EL (cell line): ENCODE measurements at regions not wholly inside any gene's neighbourhood (a gene's known extent, or its start where the extent isn't known, plus 50 kb on each side); places are given as distances from the start of the nearest gene placed in this dataset.
A peak's percentile ranks its signal among the peaks of the same experiment; 100 is the strongest.

Experiments used
- DNase-seq: peaks from one replicate; pipeline ENCODE4 v3.0.0-alpha.2; 2016

DNA sequence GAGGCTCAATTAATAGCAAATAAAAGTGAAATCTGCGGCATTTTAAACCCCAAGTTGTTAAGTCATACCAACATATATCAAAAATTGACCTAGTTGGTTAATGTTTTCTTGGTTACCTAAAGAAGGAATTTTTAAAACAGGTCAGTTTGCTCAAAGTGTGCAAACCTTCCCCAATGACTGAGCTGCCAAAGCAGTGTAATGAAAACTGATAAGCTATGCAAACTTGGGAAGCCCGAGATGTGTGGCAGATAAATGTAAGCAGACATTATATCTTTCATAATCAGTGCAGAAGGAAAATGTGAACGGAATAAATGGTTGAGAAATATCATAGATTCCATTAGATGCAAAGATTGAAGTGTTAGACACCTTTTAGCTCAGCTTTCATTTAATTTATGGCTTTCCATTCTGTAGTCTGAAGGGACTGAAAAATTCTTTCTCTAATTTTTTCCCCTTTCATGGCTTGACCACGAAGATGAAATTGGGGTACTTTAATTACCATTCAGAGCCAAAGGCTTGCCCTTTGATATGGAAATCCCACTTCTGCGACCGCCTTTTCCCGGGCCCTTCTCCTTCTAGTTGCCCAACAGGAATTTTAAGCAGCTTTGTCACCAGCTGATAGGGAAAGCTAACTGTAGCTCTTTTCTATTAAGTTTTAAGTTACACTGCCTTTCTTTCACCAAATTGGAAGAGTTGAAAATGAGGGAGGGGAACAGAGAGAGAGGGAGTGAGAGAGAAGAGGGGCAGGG, 306.6 kb upstream of the SOX5 start:
- DNase-seq = no peak

- DNase-seq = no peak
These were observed 303.1 kb upstream of the SOX5 start for GRCh38 chr12:24252602-24253001.

GRCh38 chr12:24246934-24247333, 297.5 kb upstream of the SOX5 start:
- no peak for DNase-seq

- DNase-seq = no peak
These were observed 296.9 kb upstream of the SOX5 start for GRCh38 chr12:24246376-24246775.

DNA sequence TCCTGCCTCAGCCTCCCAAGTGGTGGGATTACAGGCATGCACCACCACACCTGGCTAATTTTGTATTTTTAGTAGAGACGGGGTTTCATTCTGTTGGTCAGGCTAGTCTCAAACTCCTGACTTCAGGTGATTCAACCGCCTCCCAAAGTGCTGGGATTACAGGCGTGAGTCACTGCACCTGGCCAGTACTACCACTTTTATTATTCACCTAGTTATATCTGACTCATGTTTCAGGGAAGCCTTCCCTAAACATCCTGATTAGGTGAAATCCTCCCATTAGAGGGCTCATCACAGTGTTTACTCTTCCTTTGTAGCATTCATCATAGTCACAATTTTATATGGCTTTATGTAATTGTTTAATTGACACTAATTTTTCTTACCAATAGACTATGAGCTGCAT, 295.3 kb upstream of the SOX5 start:
- DNase-seq = no peak

DNA sequence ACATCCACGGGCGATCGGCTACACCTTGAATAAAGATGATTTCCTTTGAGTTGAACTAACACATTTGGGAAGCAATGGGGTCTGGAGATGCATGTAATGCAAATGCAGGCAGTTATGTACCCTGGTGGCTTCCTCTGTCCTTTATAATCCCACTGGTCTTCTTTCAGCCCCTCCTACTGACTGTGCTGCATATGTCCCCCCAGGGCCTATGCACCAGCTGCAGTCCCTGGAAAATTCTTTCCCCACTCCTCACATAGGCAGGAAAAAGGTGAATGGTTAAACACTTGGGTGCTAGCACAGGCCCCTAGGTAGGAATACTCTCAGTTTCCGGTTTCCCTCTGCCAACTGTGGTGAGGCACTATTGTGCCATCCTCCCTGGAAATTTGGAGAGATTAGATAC, 294.8 kb upstream of the SOX5 start:
- no peak for DNase-seq

DNA sequence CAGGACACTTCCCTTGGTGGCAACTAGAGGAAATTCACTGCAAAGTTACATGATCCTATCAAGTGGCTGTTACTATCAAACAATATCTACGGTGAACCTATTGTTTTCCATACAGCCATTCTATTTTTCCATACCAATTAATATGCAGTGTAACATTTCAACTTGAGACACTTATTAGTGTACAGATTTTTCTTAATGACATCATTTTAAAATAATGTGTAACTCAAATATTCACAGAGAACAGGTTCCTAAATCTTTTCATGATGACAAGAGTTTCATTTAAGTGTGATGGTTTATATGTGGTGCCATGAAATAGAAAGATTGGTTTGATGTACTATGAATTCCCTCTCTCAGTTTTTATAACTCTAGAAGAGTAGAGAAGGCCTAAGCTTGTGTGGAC, 291.2 kb upstream of the SOX5 start:
- no peak for DNase-seq

GRCh38 chr12:24233519-24234246, 284.2 kb upstream of the SOX5 start:
- DNase-seq = no peak

- no peak for DNase-seq
These were observed 283.1 kb upstream of the SOX5 start for GRCh38 chr12:24232531-24232930.

GRCh38 chr12:24231298-24231697, 281.8 kb upstream of the SOX5 start:
- DNase-seq = no peak

DNA sequence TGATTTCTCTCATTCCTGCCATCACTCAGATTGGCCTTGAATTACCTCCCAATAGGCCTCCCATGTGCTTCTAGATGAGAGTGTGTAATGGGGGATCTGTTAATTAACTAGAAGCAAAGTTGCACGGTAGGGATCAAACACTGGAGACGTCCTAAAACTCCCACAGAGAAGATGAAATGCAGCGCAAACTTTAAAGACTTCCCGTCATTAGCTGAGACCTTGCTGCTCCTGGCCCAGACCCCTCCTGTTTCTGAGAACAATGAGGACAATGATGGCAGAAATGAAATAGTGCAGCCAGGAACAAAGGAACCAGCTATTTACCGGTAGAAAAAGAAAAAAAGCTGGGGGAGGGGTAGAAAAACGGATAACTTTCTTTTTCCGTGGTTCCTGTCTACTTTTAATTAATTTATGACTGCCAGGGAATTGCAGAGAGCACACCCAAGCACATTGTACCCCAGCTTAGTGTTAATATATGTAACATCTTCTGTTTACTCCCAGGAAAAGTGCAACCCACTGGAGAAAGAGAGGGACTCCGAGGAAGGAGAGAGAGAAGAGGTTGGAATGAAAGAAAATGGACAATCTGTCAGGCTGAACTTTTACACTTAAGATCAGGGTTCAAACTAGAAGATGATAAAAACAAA, 280.7 kb upstream of the SOX5 start:
- DNase-seq = no peak

DNA sequence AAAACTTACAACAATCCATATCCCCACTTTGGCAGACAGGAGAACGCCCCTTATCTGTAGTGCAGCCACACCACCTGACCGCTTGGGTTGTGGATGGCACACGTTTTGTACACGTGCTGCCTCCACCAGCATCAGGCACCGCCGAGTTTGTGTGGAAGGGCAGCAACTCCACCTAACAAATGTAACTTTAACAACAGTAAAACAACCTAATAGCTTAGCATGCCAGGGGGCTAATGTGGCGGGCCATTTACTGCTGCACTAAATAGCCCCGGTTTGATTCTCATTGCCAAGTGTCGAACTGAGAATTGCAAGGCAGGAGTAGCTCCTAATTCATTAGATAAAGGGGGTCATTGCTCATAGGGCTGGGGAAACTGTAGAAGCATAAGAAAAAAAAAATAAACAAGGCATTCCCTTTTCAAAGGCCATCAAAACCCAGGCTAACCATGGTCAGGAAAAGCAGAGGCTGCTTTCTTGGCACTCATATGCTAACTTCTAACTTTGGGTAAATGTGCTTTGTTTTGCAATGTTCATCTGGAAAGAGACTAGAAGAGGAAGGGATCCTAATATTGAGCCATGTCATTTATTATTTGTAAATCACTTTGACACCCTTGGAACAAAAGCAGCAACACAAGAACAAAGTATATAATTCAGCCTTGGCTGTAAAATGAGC, 279.7 kb upstream of the SOX5 start:
- DNase-seq = no peak

DNA sequence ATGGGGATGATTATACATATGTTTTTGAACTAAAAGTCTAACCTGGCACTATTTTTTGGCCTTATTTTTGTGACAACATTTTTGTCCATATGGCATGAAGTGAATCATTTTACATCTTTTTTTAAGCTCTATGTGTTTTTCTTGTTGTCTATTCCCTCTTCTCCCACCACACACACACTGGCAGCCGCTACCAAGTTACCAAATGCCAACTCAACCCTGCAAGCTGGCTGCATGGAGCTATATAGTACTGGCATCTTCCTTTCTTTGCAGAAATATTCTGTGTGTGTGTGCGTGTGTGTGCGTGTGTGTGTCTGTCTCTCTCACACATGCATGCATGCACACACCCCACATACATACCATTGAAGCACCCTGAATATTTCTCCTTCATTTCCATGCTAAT, 278.9 kb upstream of the SOX5 start:
- DNase-seq = no peak

GRCh38 chr12:24227551-24227950, 278.1 kb upstream of the SOX5 start:
- no peak for DNase-seq

- peak; percentile 10 for DNase-seq
These were observed 277.4 kb upstream of the SOX5 start for GRCh38 chr12:24226745-24227350.

- DNase-seq = no peak
These were observed 274.9 kb upstream of the SOX5 start for GRCh38 chr12:24224401-24224800.

DNA sequence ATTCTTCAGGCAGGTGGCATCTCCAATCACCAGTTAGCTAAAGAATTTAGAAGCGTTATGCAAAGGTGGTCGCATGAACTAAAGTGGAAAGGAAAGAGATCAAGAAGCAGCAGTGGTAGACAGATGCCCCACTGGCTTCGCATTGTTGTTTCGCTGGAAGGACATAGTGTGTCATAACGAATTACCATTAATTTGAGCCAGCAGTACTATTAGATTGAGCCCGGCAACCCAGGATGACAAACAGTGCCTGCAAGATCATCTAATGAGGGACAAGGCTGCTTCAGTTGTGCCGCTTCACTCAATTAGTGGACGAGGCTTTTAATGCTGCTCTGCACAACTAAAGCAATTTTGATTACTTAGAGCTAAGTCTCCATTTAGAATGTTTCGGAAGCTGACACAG, 274.5 kb upstream of the SOX5 start:
- no peak for DNase-seq

GRCh38 chr12:24222968-24223367, 273.5 kb upstream of the SOX5 start:
- DNase-seq = no peak

- no peak for DNase-seq
These were observed 263.0 kb upstream of the SOX5 start for GRCh38 chr12:24212496-24212895.

- no peak for DNase-seq
These were observed 257.2 kb upstream of the SOX5 start for GRCh38 chr12:24206621-24207020.

DNA sequence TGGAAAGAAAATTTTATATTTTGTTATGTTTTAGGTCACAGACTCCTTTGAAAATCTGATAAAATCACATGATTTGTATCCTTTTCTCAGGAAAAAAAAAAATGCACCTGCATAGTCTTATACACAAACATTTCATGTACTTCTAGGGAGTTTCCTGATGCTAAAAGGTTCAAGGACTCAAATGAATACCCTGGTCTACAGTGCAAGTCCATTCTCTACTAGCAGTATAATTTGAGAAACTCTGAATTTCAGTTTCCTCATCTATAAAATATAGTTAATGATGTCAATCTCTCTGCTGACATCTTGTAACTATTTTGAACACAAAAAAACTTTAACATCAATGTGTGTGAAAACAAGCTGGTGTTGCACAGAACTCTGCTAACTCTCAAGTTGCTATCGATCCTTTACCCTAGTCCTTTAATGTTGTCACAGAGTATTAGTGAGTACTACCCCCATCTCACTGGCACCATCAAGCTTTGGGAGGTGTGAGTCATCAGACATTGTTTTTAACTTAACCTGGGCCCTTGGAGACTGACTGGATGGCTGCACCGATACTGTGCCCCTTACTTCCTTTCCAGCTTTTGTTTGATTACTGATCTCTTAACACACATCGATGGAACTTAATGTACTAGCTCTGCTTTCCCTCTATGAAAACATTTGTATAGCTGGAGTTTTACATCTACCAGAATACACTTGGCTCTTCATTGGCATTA, 251.9 kb upstream of the SOX5 start:
- DNase-seq = no peak

DNA sequence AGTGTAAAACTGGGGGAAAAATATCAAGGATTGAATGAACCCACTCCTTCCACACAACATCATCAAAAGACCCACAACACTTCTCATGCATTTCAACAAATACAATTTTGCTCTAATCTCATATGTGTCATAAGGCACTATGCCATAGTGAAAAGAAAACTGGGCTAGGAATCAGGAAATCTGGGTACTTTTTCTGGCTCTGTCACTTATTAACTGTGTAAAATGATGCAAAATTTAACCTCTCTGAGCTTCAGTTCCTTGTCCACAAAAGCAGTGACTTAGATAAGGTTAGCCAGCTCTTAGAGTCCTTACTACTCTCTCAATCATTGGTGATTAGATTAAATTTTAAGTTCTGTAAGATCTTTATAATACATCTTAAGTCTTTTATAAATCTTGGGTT, 250.5 kb upstream of the SOX5 start:
- DNase-seq = no peak
